Keratinocyte (primary cell): ENCODE measurements at regions not wholly inside any gene's neighbourhood (a gene's known extent, or its start where the extent isn't known, plus 50 kb on each side); places are given as distances from the start of the nearest gene placed in this dataset.

Experiments
- DNase-seq: peaks from one replicate; pipeline ENCODE4 v3.0.0-alpha.2; 2011; ENCODE audit warnings: low read depth, missing footprints, low spot score
- FAIRE-seq: peaks from 2 replicates; lab custom pipeline; 2011; peaks lifted over from hg19 to GRCh38; lab: Jason Lieb, UNC
- H2AFZ ChIP-seq: 2 replicates; pipeline ENCODE4 v1.6.0; 2012; ENCODE audit warnings: low read length, control low read depth, inconsistent platforms; ENCODE audit not compliant: control insufficient read depth
- H3K27ac ChIP-seq: 2 replicates; pipeline ENCODE4 v1.5.1; 2011; ENCODE audit warnings: low read length; ENCODE audit not compliant: control insufficient read depth, insufficient read depth
- H3K27me3 ChIP-seq: 3 replicates; pipeline ENCODE4 v1.6.0; 2011; ENCODE audit warnings: low read length; ENCODE audit not compliant: control insufficient read depth, insufficient read depth; ENCODE audit errors: extremely low read depth
- H3K36me3 ChIP-seq, 2 experiments: 2 replicates in 1 of 2; 3 replicates in 1 of 2; pipeline ENCODE4 v1.5.1; 2011; ENCODE audit warnings: low read length in 2 of 2, mild to moderate bottlenecking in 1 of 2; ENCODE audit not compliant: control insufficient read depth in 2 of 2, insufficient read depth in 2 of 2; ENCODE audit errors: extremely low read depth in 1 of 2
- H3K4me1 ChIP-seq: 3 replicates; pipeline ENCODE4 v1.5.1; 2011; ENCODE audit warnings: low read length; ENCODE audit not compliant: control insufficient read depth, insufficient read depth; ENCODE audit errors: extremely low read depth
- H3K4me2 ChIP-seq: 3 replicates; pipeline ENCODE4 v1.6.0; 2011; ENCODE audit warnings: low read depth, low read length; ENCODE audit not compliant: control insufficient read depth, insufficient read depth; ENCODE audit errors: extremely low read depth
- H3K4me3 ChIP-seq, 3 experiments: fragments of 200-600 bp in 1 of 3; sonication (generic) in 1 of 3; 2 replicates in 2 of 3; 3 replicates in 1 of 3; pipeline ENCODE4 v1.5.1; 2011 to 2016; ENCODE audit warnings: low read length in 3 of 3, mild to moderate bottlenecking in 3 of 3, control low read depth in 2 of 3, inconsistent platforms in 1 of 3, low read depth in 1 of 3, mixed read lengths in 1 of 3, mixed run types in 1 of 3, moderate library complexity in 1 of 3; ENCODE audit not compliant: control insufficient read depth in 2 of 3, insufficient read depth in 2 of 3; ENCODE audit errors: extremely low read depth in 1 of 3
- H3K79me2 ChIP-seq: 2 replicates; pipeline ENCODE4 v1.6.0; 2012; ENCODE audit warnings: low read length; ENCODE audit not compliant: control insufficient read depth, insufficient read depth
- H3K9ac ChIP-seq: 3 replicates; pipeline ENCODE4 v1.6.0; 2011; ENCODE audit warnings: low read length; ENCODE audit not compliant: control insufficient read depth, insufficient read depth; ENCODE audit errors: extremely low read depth
- H3K9me1 ChIP-seq: 3 replicates; pipeline ENCODE4 v1.6.0; 2011; ENCODE audit warnings: low read length; ENCODE audit not compliant: control insufficient read depth, insufficient read depth; ENCODE audit errors: extremely low read depth
- H3K9me3 ChIP-seq: 2 replicates; pipeline ENCODE4 v1.5.1; 2012; ENCODE audit warnings: low read depth, low read length; ENCODE audit not compliant: control insufficient read depth
- H4K20me1 ChIP-seq: 3 replicates; pipeline ENCODE4 v1.6.0; 2011; ENCODE audit warnings: low read length; ENCODE audit not compliant: control insufficient read depth, insufficient read depth; ENCODE audit errors: extremely low read depth
- EZH2 ChIP-seq: IDR thresholded peaks from one replicate; pipeline ENCODE4 v1.6.1; 2012; ENCODE audit warnings: inconsistent platforms, mild to moderate bottlenecking, low read length, moderate library complexity
- dilution Hi-C: fragments of 300-500 bp; cut with MboI; formaldehyde crosslinking; loops from one replicate; pipeline ENCODE4 v1.7.0; 2020; ENCODE audit warnings: low sequenced_read_pairs; ENCODE audit not compliant: extremely low pct_ligation_motif_present
- TF ChIP-seq, protein P1 (sequence below), 3 experiments: IDR thresholded peaks in 1 of 3; conservative IDR thresholded peaks in 1 of 3; optimal IDR thresholded peaks in 1 of 3; 2 replicates in 2 of 3; 3 replicates in 1 of 3; pipeline versions ENCODE3 to v1.5.1; 2011; ENCODE audit warnings: low read length in 3 of 3, mild to moderate bottlenecking in 3 of 3, moderate library complexity in 2 of 3, control low read depth in 1 of 3, inconsistent platforms in 1 of 3; ENCODE audit not compliant: insufficient read depth in 2 of 3; ENCODE audit errors: extremely low read depth in 1 of 3

DNA sequence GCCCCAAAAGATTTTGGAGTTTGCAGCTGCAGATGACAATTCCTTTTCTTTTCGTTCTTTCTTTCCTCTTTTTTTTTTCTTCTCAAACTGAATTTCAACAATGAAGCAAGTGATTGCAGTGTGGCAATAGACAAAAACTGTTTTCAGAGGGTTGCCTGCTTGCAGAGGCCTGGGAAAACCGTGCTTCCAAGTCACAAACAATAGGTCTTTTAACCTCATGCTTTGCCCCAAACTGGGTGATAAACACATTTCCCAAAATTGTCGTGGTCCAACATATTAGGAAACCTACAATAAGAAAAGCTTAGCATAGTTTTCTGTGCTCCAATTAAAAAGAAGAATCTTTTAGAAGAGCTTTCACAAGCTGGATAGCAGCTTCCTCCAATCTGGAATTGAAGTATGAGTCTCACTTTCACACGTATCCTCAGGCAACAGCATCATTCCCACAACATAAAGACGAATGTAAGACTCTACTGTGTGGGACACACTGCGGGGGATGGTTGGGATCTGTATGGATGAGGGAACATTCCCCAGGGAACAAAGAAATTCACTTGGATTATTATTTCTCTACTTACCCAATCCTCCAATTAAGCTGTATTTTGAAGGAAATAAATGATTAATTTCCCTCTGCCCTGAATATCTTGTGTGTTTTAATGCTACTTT, 656.1 kb downstream of the RNF144A start:
- H3K36me3 ChIP-seq, result no peaks in the 10 kb centered on the region
- no peaks in the 10 kb centered on the region for H4K20me1 ChIP-seq
- no peaks in the 10 kb centered on the region for H3K79me2 ChIP-seq
- no peaks in the 10 kb centered on the region for H3K27me3 ChIP-seq
- H3K9me3 ChIP-seq, result no peaks in the 10 kb centered on the region
- no peak overlapping the region for H2AFZ ChIP-seq
- dilution Hi-C loops, result no loop called here
- FAIRE-seq (no peak), DNase-seq (no peak)
- no peak overlapping the region for H3K27ac ChIP-seq
- H3K4me3 ChIP-seq, result no peak overlapping the region
- no peak overlapping the region for H3K4me2 ChIP-seq
- TF ChIP-seq EZH2, result no peak
- no peaks in the 10 kb centered on the region for H3K9me1 ChIP-seq
- no peak overlapping the region for H3K9ac ChIP-seq
- no peaks in the 10 kb centered on the region for H3K4me1 ChIP-seq

DNA sequence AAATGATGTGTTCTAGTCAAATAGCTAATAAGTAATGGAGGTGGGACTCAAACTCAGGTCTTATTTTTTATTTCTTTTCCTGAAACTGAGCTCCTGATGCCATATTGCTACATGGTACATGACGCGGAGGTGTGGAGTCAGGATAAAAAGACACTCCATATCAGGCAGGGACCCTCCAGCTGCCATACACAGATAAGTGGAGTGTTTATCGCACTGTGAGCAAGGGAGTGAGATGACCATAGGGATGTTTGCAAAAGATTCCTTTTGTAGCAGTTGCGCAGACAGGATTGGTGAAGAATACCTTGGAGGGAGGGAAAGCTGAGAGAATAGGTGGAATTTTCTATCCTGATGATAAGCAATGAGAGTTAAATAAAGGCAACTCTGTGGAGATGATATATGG, 657.2 kb downstream of the RNF144A start:
- no peak overlapping the region for H3K27ac ChIP-seq
- no peaks in the 10 kb centered on the region for H3K4me1 ChIP-seq
- no peak for FAIRE-seq
- H3K27me3 ChIP-seq, result no peaks in the 10 kb centered on the region
- no peak for DNase-seq
- dilution Hi-C loops, result no loop called here
- H2AFZ ChIP-seq, result no peak overlapping the region
- H3K79me2 ChIP-seq, result no peaks in the 10 kb centered on the region
- no peak overlapping the region for H3K4me3 ChIP-seq
- TF ChIP-seq EZH2, result no peak
- TF ChIP-seq, protein P1, sequence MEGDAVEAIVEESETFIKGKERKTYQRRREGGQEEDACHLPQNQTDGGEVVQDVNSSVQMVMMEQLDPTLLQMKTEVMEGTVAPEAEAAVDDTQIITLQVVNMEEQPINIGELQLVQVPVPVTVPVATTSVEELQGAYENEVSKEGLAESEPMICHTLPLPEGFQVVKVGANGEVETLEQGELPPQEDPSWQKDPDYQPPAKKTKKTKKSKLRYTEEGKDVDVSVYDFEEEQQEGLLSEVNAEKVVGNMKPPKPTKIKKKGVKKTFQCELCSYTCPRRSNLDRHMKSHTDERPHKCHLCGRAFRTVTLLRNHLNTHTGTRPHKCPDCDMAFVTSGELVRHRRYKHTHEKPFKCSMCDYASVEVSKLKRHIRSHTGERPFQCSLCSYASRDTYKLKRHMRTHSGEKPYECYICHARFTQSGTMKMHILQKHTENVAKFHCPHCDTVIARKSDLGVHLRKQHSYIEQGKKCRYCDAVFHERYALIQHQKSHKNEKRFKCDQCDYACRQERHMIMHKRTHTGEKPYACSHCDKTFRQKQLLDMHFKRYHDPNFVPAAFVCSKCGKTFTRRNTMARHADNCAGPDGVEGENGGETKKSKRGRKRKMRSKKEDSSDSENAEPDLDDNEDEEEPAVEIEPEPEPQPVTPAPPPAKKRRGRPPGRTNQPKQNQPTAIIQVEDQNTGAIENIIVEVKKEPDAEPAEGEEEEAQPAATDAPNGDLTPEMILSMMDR (optimal IDR thresholded peaks at IDR 0.05 in 1 of 3, IDR thresholded peaks at IDR 0.05 in 1 of 3, conservative IDR thresholded peaks at IDR 0.05 in 1 of 3; ENCODE audit: extremely low read depth in 1 of 3, insufficient read depth in 2 of 3, low read length in 3 of 3), result no peak
- H3K9me1 ChIP-seq, result no peaks in the 10 kb centered on the region
- no peaks in the 10 kb centered on the region for H4K20me1 ChIP-seq
- no peaks in the 10 kb centered on the region for H3K36me3 ChIP-seq
- no peaks in the 10 kb centered on the region for H3K9me3 ChIP-seq
- no peak overlapping the region for H3K9ac ChIP-seq
- no peak overlapping the region for H3K4me2 ChIP-seq

DNA sequence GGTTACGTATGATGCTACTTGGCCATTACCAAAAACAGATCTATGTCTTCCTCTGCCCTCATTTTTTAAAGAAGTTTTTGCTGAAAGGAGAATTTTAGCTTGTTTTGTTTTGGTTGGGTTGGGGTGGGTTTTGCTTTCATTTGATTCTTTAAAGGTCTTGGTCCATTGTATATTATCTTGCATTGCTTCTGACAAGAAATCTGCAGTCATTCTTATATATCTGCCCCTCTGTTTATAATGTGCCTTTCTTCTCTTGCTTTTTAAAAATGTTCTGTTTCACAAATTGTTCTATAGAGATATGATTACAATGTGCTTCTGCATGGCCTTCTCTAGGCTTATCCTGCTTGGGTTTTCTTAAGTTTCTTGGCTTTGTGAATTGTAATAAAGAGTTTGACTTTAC, 660.6 kb downstream of the RNF144A start:
- Histone ChIP-seq H3K9me3 (no peaks in the 10 kb centered on the region), H3K9me1 (no peaks in the 10 kb centered on the region), H3K4me3 (no peak overlapping the region), H2AFZ (no peak overlapping the region), H3K27ac (no peak overlapping the region), H3K27me3 (no peaks in the 10 kb centered on the region), H3K9ac (no peak overlapping the region), H3K4me2 (no peak overlapping the region), H3K36me3 (no peaks in the 10 kb centered on the region), H3K4me1 (no peaks in the 10 kb centered on the region), H3K79me2 (no peaks in the 10 kb centered on the region), H4K20me1 (no peaks in the 10 kb centered on the region)
- TF ChIP-seq, protein P1 (optimal IDR thresholded peaks at IDR 0.05 in 1 of 3, IDR thresholded peaks at IDR 0.05 in 1 of 3, conservative IDR thresholded peaks at IDR 0.05 in 1 of 3; ENCODE audit: extremely low read depth in 1 of 3, insufficient read depth in 2 of 3, low read length in 3 of 3), result no peak
- no peak for TF ChIP-seq EZH2
- DNase-seq, result no peak
- dilution Hi-C loops, result no loop called here
- no peak for FAIRE-seq
